SK-N-SH treated with all-trans-retinoic acid at 6 μM for 48 hours (cell line): ENCODE measurements at regions not wholly inside any gene's neighbourhood (a gene's known extent, or its start where the extent isn't known, plus 50 kb on each side); places are given as distances from the start of the nearest gene placed in this dataset.

Source experiments
- ATAC-seq: fragments of 200-7000 bp; cut with Tn5 transposase; 3 replicates; pipeline ENCODE4 v1.9.1; 2020; ENCODE audit warnings: mild to moderate bottlenecking, moderate library complexity
- ARNTL ChIP-seq: fragments of 450-650 bp; formaldehyde crosslinking; IDR thresholded peaks from 2 replicates; pipeline ENCODE4 v1.5.0; 2020; ENCODE audit warnings: low read depth, mild to moderate bottlenecking, moderate library complexity, borderline replicate concordance
- BACH2 ChIP-seq: fragments of 250-450 bp; sonication (Bioruptor Pico); IDR thresholded peaks from 2 replicates; pipeline ENCODE4 v1.9.0; 2021; ENCODE audit warnings: mild to moderate bottlenecking, borderline replicate concordance
- CREB5 ChIP-seq: fragments of 250-450 bp; sonication (Bioruptor Pico); IDR thresholded peaks from 2 replicates; pipeline ENCODE4 v1.5.1; 2020; ENCODE audit warnings: low read depth, mild to moderate bottlenecking, moderate library complexity
- CSDC2 ChIP-seq: fragments of 250-450 bp; sonication (Bioruptor Pico); IDR thresholded peaks from 2 replicates; pipeline ENCODE4 v1.5.0; 2020; ENCODE audit warnings: mild to moderate bottlenecking, moderate library complexity
- ESRRG ChIP-seq: fragments of 250-450 bp; sonication (Bioruptor Pico); IDR thresholded peaks from 2 replicates; pipeline ENCODE4 v1.6.1; 2021; ENCODE audit warnings: mild to moderate bottlenecking
- GLIS3 ChIP-seq: fragments of 250-450 bp; sonication (Bioruptor Pico); IDR thresholded peaks from 2 replicates; pipeline ENCODE4 v1.5.0; 2020; ENCODE audit warnings: mild to moderate bottlenecking, moderate library complexity
- ISL1 ChIP-seq: fragments of 250-450 bp; sonication (Bioruptor Pico); IDR thresholded peaks from 2 replicates; pipeline ENCODE4 v2.1.2; 2022; ENCODE audit warnings: mild to moderate bottlenecking, moderate library complexity
- OSR1 ChIP-seq: fragments of 250-450 bp; sonication (Bioruptor Pico); IDR thresholded peaks from 2 replicates; pipeline ENCODE4 v1.8.0; 2022; ENCODE audit warnings: moderate library complexity, mild to moderate bottlenecking, inconsistent platforms
- PPARA ChIP-seq: fragments of 250-450 bp; sonication (Bioruptor Pico); IDR thresholded peaks from 2 replicates; pipeline ENCODE4 v1.5.0; 2020; ENCODE audit warnings: mild to moderate bottlenecking, borderline replicate concordance
- RARB ChIP-seq: fragments of 250-450 bp; sonication (Bioruptor Pico); IDR thresholded peaks from 2 replicates; pipeline ENCODE4 v1.8.0; 2021; ENCODE audit warnings: mild to moderate bottlenecking, moderate library complexity
- SNAI2 ChIP-seq: fragments of 250-450 bp; sonication (Bioruptor Pico); IDR thresholded peaks from 2 replicates; pipeline ENCODE4 v1.5.0; 2020; ENCODE audit warnings: mild to moderate bottlenecking, moderate library complexity
- TCF4 ChIP-seq: fragments of 250-450 bp; sonication (Bioruptor Pico); IDR thresholded peaks from 2 replicates; pipeline ENCODE4 v1.8.0; 2021; ENCODE audit warnings: mild to moderate bottlenecking, moderate library complexity, borderline replicate concordance
- TOX ChIP-seq: fragments of 250-450 bp; sonication (Bioruptor Pico); IDR thresholded peaks from 2 replicates; pipeline ENCODE4 v1.8.0; 2021; ENCODE audit warnings: mild to moderate bottlenecking, moderate library complexity, borderline replicate concordance
- ZFP3 ChIP-seq: fragments of 250-450 bp; sonication (Bioruptor Pico); IDR thresholded peaks from 2 replicates; pipeline ENCODE4 v1.5.0; 2020; ENCODE audit warnings: mild to moderate bottlenecking, moderate library complexity
- ZFP30 ChIP-seq: fragments of 450-650 bp; formaldehyde crosslinking; IDR thresholded peaks from 2 replicates; pipeline ENCODE4 v1.5.0; 2022; ENCODE audit warnings: mild to moderate bottlenecking, moderate library complexity
- ZNF565 ChIP-seq: fragments of 450-650 bp; formaldehyde crosslinking; conservative IDR thresholded peaks from 2 replicates; pipeline ENCODE4 v1.5.0; 2020; ENCODE audit warnings: low read depth, mild to moderate bottlenecking, moderate library complexity
- ZNF70 ChIP-seq: fragments of 450-650 bp; formaldehyde crosslinking; IDR thresholded peaks from 2 replicates; pipeline ENCODE4 v1.5.0; 2020; ENCODE audit warnings: mild to moderate bottlenecking, moderate library complexity
- ZNF8 ChIP-seq: fragments of 450-650 bp; formaldehyde crosslinking; IDR thresholded peaks from 2 replicates; pipeline ENCODE4 v1.5.0; 2020; ENCODE audit warnings: mild to moderate bottlenecking, moderate library complexity
- TF ChIP-seq, protein P1 (sequence below): fragments of 250-450 bp; sonication (Bioruptor Pico); IDR thresholded peaks from 2 replicates; pipeline ENCODE4 v1.5.0; 2020; ENCODE audit warnings: mild to moderate bottlenecking, moderate library complexity
- TF ChIP-seq, protein P2 (sequence below): fragments of 250-450 bp; sonication (Bioruptor Pico); IDR thresholded peaks from 2 replicates; pipeline ENCODE4 v1.5.1; 2021; ENCODE audit warnings: mild to moderate bottlenecking, moderate library complexity
- TF ChIP-seq, protein P3 (sequence below): fragments of 250-450 bp; sonication (Bioruptor Pico); IDR thresholded peaks from 2 replicates; pipeline ENCODE4 v1.8.0; 2020; ENCODE audit warnings: mild to moderate bottlenecking, moderate library complexity, borderline replicate concordance
- TF ChIP-seq, protein P4 (sequence below): fragments of 250-450 bp; sonication (Bioruptor Pico); IDR thresholded peaks from 2 replicates; pipeline ENCODE4 v1.8.0; 2021; ENCODE audit warnings: low read depth, mild to moderate bottlenecking, moderate library complexity, borderline replicate concordance

- ATAC-seq: no peak
- TF ChIP-seq CSDC2 (CRISPR knock-in tag): no peak
- TF ChIP-seq ISL1 (CRISPR knock-in tag): no peak
- TF ChIP-seq ZFP30 (CRISPR knock-in tag): no peak
- TF ChIP-seq ZNF565 (CRISPR knock-in tag): no peak
- no peak for TF ChIP-seq ARNTL (CRISPR knock-in tag)
- TF ChIP-seq TCF4 (CRISPR knock-in tag): no peak
- TF ChIP-seq SNAI2 (CRISPR knock-in tag): no peak
- TF ChIP-seq, protein P1, sequence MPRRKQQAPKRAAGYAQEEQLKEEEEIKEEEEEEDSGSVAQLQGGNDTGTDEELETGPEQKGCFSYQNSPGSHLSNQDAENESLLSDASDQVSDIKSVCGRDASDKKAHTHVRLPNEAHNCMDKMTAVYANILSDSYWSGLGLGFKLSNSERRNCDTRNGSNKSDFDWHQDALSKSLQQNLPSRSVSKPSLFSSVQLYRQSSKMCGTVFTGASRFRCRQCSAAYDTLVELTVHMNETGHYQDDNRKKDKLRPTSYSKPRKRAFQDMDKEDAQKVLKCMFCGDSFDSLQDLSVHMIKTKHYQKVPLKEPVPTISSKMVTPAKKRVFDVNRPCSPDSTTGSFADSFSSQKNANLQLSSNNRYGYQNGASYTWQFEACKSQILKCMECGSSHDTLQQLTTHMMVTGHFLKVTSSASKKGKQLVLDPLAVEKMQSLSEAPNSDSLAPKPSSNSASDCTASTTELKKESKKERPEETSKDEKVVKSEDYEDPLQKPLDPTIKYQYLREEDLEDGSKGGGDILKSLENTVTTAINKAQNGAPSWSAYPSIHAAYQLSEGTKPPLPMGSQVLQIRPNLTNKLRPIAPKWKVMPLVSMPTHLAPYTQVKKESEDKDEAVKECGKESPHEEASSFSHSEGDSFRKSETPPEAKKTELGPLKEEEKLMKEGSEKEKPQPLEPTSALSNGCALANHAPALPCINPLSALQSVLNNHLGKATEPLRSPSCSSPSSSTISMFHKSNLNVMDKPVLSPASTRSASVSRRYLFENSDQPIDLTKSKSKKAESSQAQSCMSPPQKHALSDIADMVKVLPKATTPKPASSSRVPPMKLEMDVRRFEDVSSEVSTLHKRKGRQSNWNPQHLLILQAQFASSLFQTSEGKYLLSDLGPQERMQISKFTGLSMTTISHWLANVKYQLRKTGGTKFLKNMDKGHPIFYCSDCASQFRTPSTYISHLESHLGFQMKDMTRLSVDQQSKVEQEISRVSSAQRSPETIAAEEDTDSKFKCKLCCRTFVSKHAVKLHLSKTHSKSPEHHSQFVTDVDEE: no peak
These were observed 235.8 kb downstream of the RAP2B start for GRCh38 chr3:153397794-153398193.

DNA sequence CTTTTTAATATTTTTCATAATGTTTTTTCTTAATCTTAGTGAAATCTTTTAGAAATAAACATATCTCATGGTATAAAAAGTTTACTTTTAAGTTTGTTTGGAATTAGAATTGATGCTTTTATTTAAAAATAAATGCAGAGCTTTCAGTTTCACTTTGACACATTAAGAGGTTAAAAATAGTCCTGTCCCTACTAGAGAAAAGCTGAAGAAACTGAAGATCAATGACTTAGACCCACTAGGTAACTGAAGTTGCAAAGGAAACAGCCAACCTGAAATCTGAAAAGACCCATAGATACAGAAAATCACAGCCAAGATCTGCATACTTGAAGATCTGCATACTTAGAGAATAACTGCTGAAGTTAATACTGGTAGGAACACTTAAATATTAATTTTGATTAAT, 237.6 kb downstream of the RAP2B start:
- ATAC-seq: peak; percentile 38
- TF ChIP-seq ZFP3 (CRISPR knock-in tag): no peak
- no peak for TF ChIP-seq ESRRG (CRISPR knock-in tag)
- TF ChIP-seq, protein P2, sequence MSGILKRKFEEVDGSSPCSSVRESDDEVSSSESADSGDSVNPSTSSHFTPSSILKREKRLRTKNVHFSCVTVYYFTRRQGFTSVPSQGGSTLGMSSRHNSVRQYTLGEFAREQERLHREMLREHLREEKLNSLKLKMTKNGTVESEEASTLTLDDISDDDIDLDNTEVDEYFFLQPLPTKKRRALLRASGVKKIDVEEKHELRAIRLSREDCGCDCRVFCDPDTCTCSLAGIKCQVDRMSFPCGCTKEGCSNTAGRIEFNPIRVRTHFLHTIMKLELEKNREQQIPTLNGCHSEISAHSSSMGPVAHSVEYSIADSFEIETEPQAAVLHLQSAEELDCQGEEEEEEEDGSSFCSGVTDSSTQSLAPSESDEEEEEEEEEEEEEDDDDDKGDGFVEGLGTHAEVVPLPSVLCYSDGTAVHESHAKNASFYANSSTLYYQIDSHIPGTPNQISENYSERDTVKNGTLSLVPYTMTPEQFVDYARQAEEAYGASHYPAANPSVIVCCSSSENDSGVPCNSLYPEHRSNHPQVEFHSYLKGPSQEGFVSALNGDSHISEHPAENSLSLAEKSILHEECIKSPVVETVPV (CRISPR knock-in tag): no peak
- no peak for TF ChIP-seq RARB (CRISPR knock-in tag)
- TF ChIP-seq OSR1: no peak
- no peak for TF ChIP-seq ARNTL (CRISPR knock-in tag)
- no peak for TF ChIP-seq SNAI2 (CRISPR knock-in tag)
- TF ChIP-seq CREB5 (CRISPR knock-in tag): no peak

GRCh38 chr3:153400641-153401040, 238.6 kb downstream of the RAP2B start:
- peak; percentile 35 for ATAC-seq
- TF ChIP-seq, protein P3, sequence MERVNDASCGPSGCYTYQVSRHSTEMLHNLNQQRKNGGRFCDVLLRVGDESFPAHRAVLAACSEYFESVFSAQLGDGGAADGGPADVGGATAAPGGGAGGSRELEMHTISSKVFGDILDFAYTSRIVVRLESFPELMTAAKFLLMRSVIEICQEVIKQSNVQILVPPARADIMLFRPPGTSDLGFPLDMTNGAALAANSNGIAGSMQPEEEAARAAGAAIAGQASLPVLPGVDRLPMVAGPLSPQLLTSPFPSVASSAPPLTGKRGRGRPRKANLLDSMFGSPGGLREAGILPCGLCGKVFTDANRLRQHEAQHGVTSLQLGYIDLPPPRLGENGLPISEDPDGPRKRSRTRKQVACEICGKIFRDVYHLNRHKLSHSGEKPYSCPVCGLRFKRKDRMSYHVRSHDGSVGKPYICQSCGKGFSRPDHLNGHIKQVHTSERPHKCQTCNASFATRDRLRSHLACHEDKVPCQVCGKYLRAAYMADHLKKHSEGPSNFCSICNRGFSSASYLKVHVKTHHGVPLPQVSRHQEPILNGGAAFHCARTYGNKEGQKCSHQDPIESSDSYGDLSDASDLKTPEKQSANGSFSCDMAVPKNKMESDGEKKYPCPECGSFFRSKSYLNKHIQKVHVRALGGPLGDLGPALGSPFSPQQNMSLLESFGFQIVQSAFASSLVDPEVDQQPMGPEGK (CRISPR knock-in tag): no peak
- TF ChIP-seq, protein P4, sequence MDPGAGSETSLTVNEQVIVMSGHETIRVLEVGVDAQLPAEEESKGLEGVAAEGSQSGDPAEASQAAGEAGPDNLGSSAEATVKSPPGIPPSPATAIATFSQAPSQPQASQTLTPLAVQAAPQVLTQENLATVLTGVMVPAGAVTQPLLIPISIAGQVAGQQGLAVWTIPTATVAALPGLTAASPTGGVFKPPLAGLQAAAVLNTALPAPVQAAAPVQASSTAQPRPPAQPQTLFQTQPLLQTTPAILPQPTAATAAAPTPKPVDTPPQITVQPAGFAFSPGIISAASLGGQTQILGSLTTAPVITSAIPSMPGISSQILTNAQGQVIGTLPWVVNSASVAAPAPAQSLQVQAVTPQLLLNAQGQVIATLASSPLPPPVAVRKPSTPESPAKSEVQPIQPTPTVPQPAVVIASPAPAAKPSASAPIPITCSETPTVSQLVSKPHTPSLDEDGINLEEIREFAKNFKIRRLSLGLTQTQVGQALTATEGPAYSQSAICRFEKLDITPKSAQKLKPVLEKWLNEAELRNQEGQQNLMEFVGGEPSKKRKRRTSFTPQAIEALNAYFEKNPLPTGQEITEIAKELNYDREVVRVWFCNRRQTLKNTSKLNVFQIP (CRISPR knock-in tag): no peak
- TF ChIP-seq BACH2 (CRISPR knock-in tag) (no peak), ZNF8 (no peak), TCF4 (CRISPR knock-in tag) (no peak), RARB (CRISPR knock-in tag) (no peak)
- TF ChIP-seq, all 23 proteins: peak for 0

- no peak for ATAC-seq
- TF ChIP-seq PPARA (CRISPR knock-in tag): no peak
- TF ChIP-seq ZNF8: no peak
- no peak for TF ChIP-seq TOX
- TF ChIP-seq BACH2 (CRISPR knock-in tag): no peak
- no peak for TF ChIP-seq ZNF565 (CRISPR knock-in tag)
- TF ChIP-seq ZFP3 (CRISPR knock-in tag): no peak
- TF ChIP-seq CSDC2 (CRISPR knock-in tag): no peak
- no peak for TF ChIP-seq ZNF70 (CRISPR knock-in tag)
- TF ChIP-seq ZFP30 (CRISPR knock-in tag): no peak
- TF ChIP-seq GLIS3 (CRISPR knock-in tag): no peak
- TF ChIP-seq SNAI2 (CRISPR knock-in tag): no peak
- TF ChIP-seq RARB (CRISPR knock-in tag): no peak
- no peak for TF ChIP-seq ISL1 (CRISPR knock-in tag)
- TF ChIP-seq, protein P4 (CRISPR knock-in tag): no peak
- TF ChIP-seq, protein P1: no peak
- no peak for TF ChIP-seq ESRRG (CRISPR knock-in tag)
These were observed 242.1 kb downstream of the RAP2B start for GRCh38 chr3:153404157-153404556.
